ENCODE measurements at regions not wholly inside any gene's neighbourhood (a gene's known extent, or its start where the extent isn't known, plus 50 kb on each side); places are given as distances from the start of the nearest gene placed in this dataset.
"Not testable (repeated sequence)": the region's sequence is repeated elsewhere in the genome, so short reads cannot be mapped to it uniquely, and the experiment has no call there.

DNA sequence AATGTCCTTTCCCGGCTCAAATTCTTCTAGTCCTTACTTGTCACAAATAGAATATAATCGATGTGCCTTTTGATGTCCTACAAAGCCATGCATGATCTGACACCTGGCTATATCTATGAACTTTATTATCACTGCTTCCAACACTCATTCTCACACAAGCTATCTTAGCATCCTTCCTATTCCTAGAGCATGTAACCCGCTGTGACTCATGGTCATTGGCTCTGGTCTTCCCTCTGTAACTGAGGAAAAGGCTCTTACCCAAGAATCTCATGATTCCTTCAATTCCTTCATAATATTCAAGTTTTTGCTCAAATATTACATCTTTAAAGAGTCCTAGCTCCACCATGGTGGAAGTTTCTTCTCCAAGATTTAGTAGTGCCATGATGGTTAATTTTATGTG is 480.0 kb upstream of the PAPPA start:
- no peaks in the 10 kb centered on the region for H3K4me1 Mint-ChIP-seq
- DNase-seq (no peak), ATAC-seq (ENCODE audit: low read depth in 2 of 2) (no peak)
- H3K27me3 Mint-ChIP-seq = no peaks in the 10 kb centered on the region
- no peaks in the 10 kb centered on the region for H3K36me3 Mint-ChIP-seq
- no peak overlapping the region for H3K4me3 Mint-ChIP-seq
- H3K27ac Mint-ChIP-seq = no peak overlapping the region
- peaks cover 3 to 20% (median 8%) of the 10 kb centered on the region in 7 donors for H3K9me3 Mint-ChIP-seq

- H3K4me1 Mint-ChIP-seq = no peaks in the 10 kb centered on the region
- H3K27me3 Mint-ChIP-seq = no peaks in the 10 kb centered on the region
- H3K27ac Mint-ChIP-seq = no peak overlapping the region
- no peak for ATAC-seq (ENCODE audit: low read depth in 2 of 2)
- peaks cover 3 to 20% (median 8%) of the 10 kb centered on the region in 7 donors for H3K9me3 Mint-ChIP-seq
- no peak for DNase-seq
- no peaks in the 10 kb centered on the region for H3K36me3 Mint-ChIP-seq
- no peak overlapping the region for H3K4me3 Mint-ChIP-seq
These were observed 479.5 kb upstream of the PAPPA start for GRCh38 chr9:115674091-115674490.

DNA sequence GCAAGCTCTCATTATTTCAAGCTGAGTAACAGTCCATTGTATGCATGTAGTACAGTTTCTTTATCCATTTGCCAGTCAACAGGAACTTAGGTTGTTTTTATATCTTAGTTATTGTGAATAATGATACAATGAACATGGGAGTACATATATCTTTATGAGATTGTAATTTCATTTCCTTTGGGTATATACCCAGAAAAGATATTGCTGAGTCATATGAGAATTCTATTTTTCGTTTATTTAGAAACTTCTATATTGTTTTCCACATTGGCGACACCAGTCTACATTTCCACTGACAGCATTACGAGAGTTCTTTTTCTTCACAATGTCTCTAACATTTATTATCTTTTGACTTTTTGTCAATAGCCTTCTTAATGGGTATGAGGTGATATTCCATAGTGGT is 477.8 kb upstream of the PAPPA start:
- Mint-ChIP-seq H3K4me1 (no peaks in the 10 kb centered on the region), H3K36me3 (no peaks in the 10 kb centered on the region), H3K27ac (no peak overlapping the region), H3K9me3 (peaks cover 3 to 20% (median 7%) of the 10 kb centered on the region in 7 donors), H3K4me3 (no peak overlapping the region), H3K27me3 (no peaks in the 10 kb centered on the region)
- ATAC-seq (ENCODE audit: low read depth in 2 of 2) (no peak), DNase-seq (no peak)

GRCh38 chr9:115680231-115680630 is 473.4 kb upstream of the PAPPA start:
- H3K27ac Mint-ChIP-seq = no peak overlapping the region
- H3K27me3 Mint-ChIP-seq = no peaks in the 10 kb centered on the region
- DNase-seq (no peak), ATAC-seq (ENCODE audit: low read depth in 2 of 2) (no peak)
- H3K36me3 Mint-ChIP-seq = no peaks in the 10 kb centered on the region
- no peaks in the 10 kb centered on the region for H3K4me1 Mint-ChIP-seq
- H3K9me3 Mint-ChIP-seq = peaks cover 0 to 24% (median 10%) of the 10 kb centered on the region in 7 donors
- no peak overlapping the region for H3K4me3 Mint-ChIP-seq

DNA sequence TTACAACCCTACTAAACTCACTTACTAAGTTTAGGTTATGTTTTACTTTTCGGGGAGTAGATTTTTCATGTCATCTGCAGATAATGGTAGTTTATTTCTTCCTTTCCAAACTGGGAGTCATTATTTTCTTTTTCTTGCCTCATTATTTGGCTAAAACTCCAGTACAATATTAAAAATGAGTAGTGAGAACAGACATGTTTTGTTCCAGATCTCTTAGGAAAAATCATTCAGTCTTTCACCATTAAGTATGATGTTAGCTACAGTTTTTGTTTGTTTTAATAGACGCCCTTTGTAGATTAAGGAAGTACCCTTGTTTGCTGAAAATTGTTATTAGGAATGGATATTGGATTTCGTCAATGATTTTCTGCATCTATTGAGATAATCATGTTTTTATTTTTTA is 472.0 kb upstream of the PAPPA start:
- no peaks in the 10 kb centered on the region for H3K36me3 Mint-ChIP-seq
- H3K27ac Mint-ChIP-seq = no peak overlapping the region
- no peaks in the 10 kb centered on the region for H3K27me3 Mint-ChIP-seq
- ATAC-seq (ENCODE audit: low read depth in 2 of 2) = no peak
- no peak overlapping the region for H3K4me3 Mint-ChIP-seq
- DNase-seq = no peak
- no peaks in the 10 kb centered on the region for H3K4me1 Mint-ChIP-seq
- H3K9me3 Mint-ChIP-seq = peaks cover 0 to 28% (median 9%) of the 10 kb centered on the region in 7 donors

GRCh38 chr9:115686069-115686468 is 467.5 kb upstream of the PAPPA start:
- DNase-seq (no peak), ATAC-seq (ENCODE audit: low read depth in 2 of 2) (no peak)
- Mint-ChIP-seq H3K4me3 (no peak overlapping the region), H3K27me3 (peaks cover 0 to 6% (median 5%) of the 10 kb centered on the region in 3 donors), H3K4me1 (no peaks in the 10 kb centered on the region), H3K27ac (no peak overlapping the region), H3K9me3 (peaks cover 0 to 34% (median 7%) of the 10 kb centered on the region in 7 donors), H3K36me3 (no peaks in the 10 kb centered on the region)

- Mint-ChIP-seq H3K9me3 (peaks cover 0 to 34% (median 7%) of the 10 kb centered on the region in 7 donors), H3K4me1 (no peaks in the 10 kb centered on the region), H3K36me3 (no peaks in the 10 kb centered on the region), H3K27me3 (peaks cover 5 to 6% (median 5%) of the 10 kb centered on the region in 3 donors), H3K4me3 (no peak overlapping the region), H3K27ac (no peak overlapping the region)
- no peak for DNase-seq
- no peak for ATAC-seq (ENCODE audit: low read depth in 2 of 2)
These were observed 466.2 kb upstream of the PAPPA start for GRCh38 chr9:115687356-115687755.

- Mint-ChIP-seq H3K4me1 (no peaks in the 10 kb centered on the region), H3K27me3 (peaks cover 5 to 6% (median 5%) of the 10 kb centered on the region in 3 donors), H3K4me3 (no peak overlapping the region), H3K36me3 (no peaks in the 10 kb centered on the region), H3K9me3 (peaks cover 0 to 25% (median 4%) of the 10 kb centered on the region in 7 donors), H3K27ac (no peak overlapping the region)
- DNase-seq = no peak
- ATAC-seq (ENCODE audit: low read depth in 2 of 2) = no peak
These were observed 464.3 kb upstream of the PAPPA start for GRCh38 chr9:115689331-115689730.

- H3K27me3 Mint-ChIP-seq = peaks cover 5 to 6% (median 5%) of the 10 kb centered on the region in 3 donors
- ATAC-seq (ENCODE audit: low read depth in 2 of 2) (no peak), DNase-seq (no peak)
- H3K36me3 Mint-ChIP-seq = no peaks in the 10 kb centered on the region
- H3K27ac Mint-ChIP-seq = no peak overlapping the region
- H3K4me1 Mint-ChIP-seq = no peaks in the 10 kb centered on the region
- H3K4me3 Mint-ChIP-seq = no peak overlapping the region
- H3K9me3 Mint-ChIP-seq = peaks cover 0 to 11% (median 0%) of the 10 kb centered on the region in 7 donors
These were observed 462.6 kb upstream of the PAPPA start for GRCh38 chr9:115690786-115691496.

GRCh38 chr9:115691693-115692092 is 461.9 kb upstream of the PAPPA start:
- Mint-ChIP-seq H3K4me1 (no peaks in the 10 kb centered on the region), H3K4me3 (no peak overlapping the region), H3K27me3 (peaks cover 5 to 6% (median 5%) of the 10 kb centered on the region in 3 donors), H3K27ac (no peak overlapping the region), H3K9me3 (peaks cover 0 to 11% (median 0%) of the 10 kb centered on the region in 7 donors), H3K36me3 (no peaks in the 10 kb centered on the region)
- DNase-seq (no peak), ATAC-seq (ENCODE audit: low read depth in 2 of 2) (no peak)

GRCh38 chr9:115692868-115693267 is 460.7 kb upstream of the PAPPA start:
- not testable (repeated sequence) for H3K4me3 Mint-ChIP-seq; H3K27me3 Mint-ChIP-seq; H3K9me3 Mint-ChIP-seq; DNase-seq; H3K4me1 Mint-ChIP-seq; H3K27ac Mint-ChIP-seq; ATAC-seq (ENCODE audit: low read depth in 2 of 2); H3K36me3 Mint-ChIP-seq

DNA sequence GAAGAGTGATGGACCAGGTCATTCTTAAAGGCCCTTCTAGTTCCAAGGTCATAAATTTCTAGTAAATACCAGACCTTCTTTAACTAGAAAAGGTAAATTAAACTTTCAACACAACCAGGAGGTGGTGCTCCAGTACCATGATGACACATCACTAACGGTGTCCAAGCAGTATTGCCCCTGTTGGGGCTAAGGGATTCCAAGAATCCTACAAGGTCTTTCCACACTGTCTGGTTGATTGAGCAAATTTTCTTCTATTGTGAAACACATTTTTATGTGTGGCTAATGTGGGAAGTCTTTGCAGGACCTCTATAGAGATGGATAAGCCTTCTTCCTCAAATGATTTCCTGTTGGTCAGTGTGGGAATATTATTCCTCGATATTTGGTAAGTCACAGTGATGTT is 459.6 kb upstream of the PAPPA start:
- ATAC-seq (ENCODE audit: low read depth in 2 of 2) (no peak), DNase-seq (no peak)
- no peak overlapping the region for H3K4me3 Mint-ChIP-seq
- H3K36me3 Mint-ChIP-seq = no peaks in the 10 kb centered on the region
- H3K27me3 Mint-ChIP-seq = peaks cover 3 to 5% (median 3%) of the 10 kb centered on the region in 3 donors
- no peak overlapping the region for H3K27ac Mint-ChIP-seq
- H3K9me3 Mint-ChIP-seq = peaks cover 0 to 6% (median 0%) of the 10 kb centered on the region in 7 donors
- H3K4me1 Mint-ChIP-seq = no peaks in the 10 kb centered on the region

- Mint-ChIP-seq H3K27me3 (peaks cover 0 to 5% (median 0%) of the 10 kb centered on the region in 3 donors), H3K27ac (no peak overlapping the region), H3K4me3 (no peak overlapping the region), H3K4me1 (no peaks in the 10 kb centered on the region), H3K9me3 (peaks cover 0 to 4% (median 0%) of the 10 kb centered on the region in 7 donors), H3K36me3 (no peaks in the 10 kb centered on the region)
- DNase-seq = no peak
- ATAC-seq (ENCODE audit: low read depth in 2 of 2) = no peak
These were observed 458.6 kb upstream of the PAPPA start for GRCh38 chr9:115694991-115695390.

- Mint-ChIP-seq H3K27me3 (no peaks in the 10 kb centered on the region), H3K4me3 (no peak overlapping the region), H3K36me3 (no peaks in the 10 kb centered on the region), H3K4me1 (no peaks in the 10 kb centered on the region), H3K27ac (no peak overlapping the region), H3K9me3 (peaks cover 5 to 24% (median 7%) of the 10 kb centered on the region in 7 donors)
- ATAC-seq (ENCODE audit: low read depth in 2 of 2) (no peak), DNase-seq (no peak)
These were observed 440.6 kb upstream of the PAPPA start for GRCh38 chr9:115712981-115713380.

All from naive B cell (primary cell).